ENCODE measurements at regions not wholly inside any gene's neighbourhood (a gene's known extent, or its start where the extent isn't known, plus 50 kb on each side); places are given as distances from the start of the nearest gene placed in this dataset.
"Not testable (repeated sequence)": the region's sequence is repeated elsewhere in the genome, so short reads cannot be mapped to it uniquely, and the experiment has no call there.

- DNase-seq, result no peak
Observed at GRCh38 chr3:145492456-145492855, 668.5 kb downstream of the PLOD2 start.

- not testable (repeated sequence) for DNase-seq
Observed at GRCh38 chr3:145517416-145517815, 643.6 kb downstream of the PLOD2 start.

GRCh38 chr3:145518639-145519038, 642.3 kb downstream of the PLOD2 start:
- no peak for DNase-seq

- DNase-seq, result no peak
Observed at GRCh38 chr3:145519398-145520047, 641.5 kb downstream of the PLOD2 start.

- DNase-seq, result no peak
Observed at GRCh38 chr3:145522179-145522578, 638.8 kb downstream of the PLOD2 start.

GRCh38 chr3:145522893-145523651, 637.9 kb downstream of the PLOD2 start:
- DNase-seq, result no peak

- DNase-seq, result no peak
Observed at GRCh38 chr3:145531548-145531947, 629.4 kb downstream of the PLOD2 start.

GRCh38 chr3:145533696-145534095, 627.3 kb downstream of the PLOD2 start:
- no peak for DNase-seq

- DNase-seq, result no peak
Observed at GRCh38 chr3:145536461-145536860, 624.5 kb downstream of the PLOD2 start.

- no peak for DNase-seq
Observed at GRCh38 chr3:145550522-145550921, 610.5 kb downstream of the PLOD2 start.

- peak; percentile 83 for DNase-seq
Observed at GRCh38 chr3:145557405-145557804, 603.6 kb downstream of the PLOD2 start.

GRCh38 chr3:145578471-145578870, 582.5 kb downstream of the PLOD2 start:
- no peak for DNase-seq

GRCh38 chr3:145581694-145582093, 579.3 kb downstream of the PLOD2 start:
- no peak for DNase-seq

- DNase-seq, result no peak
Observed at GRCh38 chr3:145604851-145605250, 556.1 kb downstream of the PLOD2 start.

GRCh38 chr3:145620002-145620401, 541.0 kb downstream of the PLOD2 start:
- DNase-seq, result no peak

- no peak for DNase-seq
Observed at GRCh38 chr3:145620486-145620885, 540.5 kb downstream of the PLOD2 start.

- no peak for DNase-seq
Observed at GRCh38 chr3:145623349-145623748, 537.6 kb downstream of the PLOD2 start.

- DNase-seq, result no peak
Observed at GRCh38 chr3:145628211-145628610, 532.8 kb downstream of the PLOD2 start.

- DNase-seq, result no peak
Observed at GRCh38 chr3:145637105-145637504, 523.9 kb downstream of the PLOD2 start.

GRCh38 chr3:145639003-145639606, 521.9 kb downstream of the PLOD2 start:
- DNase-seq, result no peak

- DNase-seq, result no peak
Observed at GRCh38 chr3:145639875-145640274, 521.1 kb downstream of the PLOD2 start.

- DNase-seq, result no peak
Observed at GRCh38 chr3:145648396-145648795, 512.6 kb downstream of the PLOD2 start.

GRCh38 chr3:145649368-145649887, 511.6 kb downstream of the PLOD2 start:
- DNase-seq, result no peak

- DNase-seq, result no peak
Observed at GRCh38 chr3:145650170-145650569, 510.8 kb downstream of the PLOD2 start.
